ENCODE measurements at regions not wholly inside any gene's neighbourhood (a gene's known extent, or its start where the extent isn't known, plus 50 kb on each side); places are given as distances from the start of the nearest gene placed in this dataset.

- Histone ChIP-seq H3K4me1 (ENCODE audit: insufficient read depth, low read length, poor library complexity, severe bottlenecking) (no peaks in the 10 kb centered on the region), H3K9me3 (ENCODE audit: low read depth, low read length, poor library complexity, severe bottlenecking) (no peaks in the 10 kb centered on the region), H3K36me3 (ENCODE audit: insufficient read depth, low read length, poor library complexity, severe bottlenecking) (no peaks in the 10 kb centered on the region), H3K27me3 (replicated peaks; ENCODE audit: insufficient read depth, low read depth, low read length, poor library complexity) (no peaks in the 10 kb centered on the region), H3K27ac (ENCODE audit: low read depth, low read length, poor library complexity, severe bottlenecking) (no peak overlapping the region), H3K4me3 (ENCODE audit: low read depth, low read length, poor library complexity, severe bottlenecking) (no peak overlapping the region)
- ChIA-PET POLR2A (ENCODE audit: low non-redundant PET) (no interaction called here), CTCF (no interaction called here)
- BruUV-seq (replicated peaks): no TSS peak
- no peak for DNase-seq (ENCODE audit: low spot score)
- no peak for TF ChIP-seq EZH2 (IDR thresholded peaks at IDR 0.05; ENCODE audit: borderline replicate concordance, low read depth, low read length, poor library complexity, severe bottlenecking)
- TF ChIP-seq, protein P1, sequence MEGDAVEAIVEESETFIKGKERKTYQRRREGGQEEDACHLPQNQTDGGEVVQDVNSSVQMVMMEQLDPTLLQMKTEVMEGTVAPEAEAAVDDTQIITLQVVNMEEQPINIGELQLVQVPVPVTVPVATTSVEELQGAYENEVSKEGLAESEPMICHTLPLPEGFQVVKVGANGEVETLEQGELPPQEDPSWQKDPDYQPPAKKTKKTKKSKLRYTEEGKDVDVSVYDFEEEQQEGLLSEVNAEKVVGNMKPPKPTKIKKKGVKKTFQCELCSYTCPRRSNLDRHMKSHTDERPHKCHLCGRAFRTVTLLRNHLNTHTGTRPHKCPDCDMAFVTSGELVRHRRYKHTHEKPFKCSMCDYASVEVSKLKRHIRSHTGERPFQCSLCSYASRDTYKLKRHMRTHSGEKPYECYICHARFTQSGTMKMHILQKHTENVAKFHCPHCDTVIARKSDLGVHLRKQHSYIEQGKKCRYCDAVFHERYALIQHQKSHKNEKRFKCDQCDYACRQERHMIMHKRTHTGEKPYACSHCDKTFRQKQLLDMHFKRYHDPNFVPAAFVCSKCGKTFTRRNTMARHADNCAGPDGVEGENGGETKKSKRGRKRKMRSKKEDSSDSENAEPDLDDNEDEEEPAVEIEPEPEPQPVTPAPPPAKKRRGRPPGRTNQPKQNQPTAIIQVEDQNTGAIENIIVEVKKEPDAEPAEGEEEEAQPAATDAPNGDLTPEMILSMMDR (conservative IDR thresholded peaks at IDR 0.05; ENCODE audit: low read depth, low read length): no peak
- intact Hi-C loops (cut with micrococcal nuclease; ENCODE audit: unreplicated experiment): no loop called here
Measured at GRCh38 chr6:81623106-81623759, 129.2 kb downstream of the TENT5A start.

- intact Hi-C loops (cut with micrococcal nuclease; ENCODE audit: unreplicated experiment): no loop called here
- POLR2A ChIA-PET (ENCODE audit: low non-redundant PET): interaction anchor here (0.5 kb wide), 1 partner anchor 379 kb away, joined by 4 read pairs; no protein-coding TSS in a partner anchor
Measured at GRCh38 chr6:81621816-81622395, 130.6 kb downstream of the TENT5A start.

DNA sequence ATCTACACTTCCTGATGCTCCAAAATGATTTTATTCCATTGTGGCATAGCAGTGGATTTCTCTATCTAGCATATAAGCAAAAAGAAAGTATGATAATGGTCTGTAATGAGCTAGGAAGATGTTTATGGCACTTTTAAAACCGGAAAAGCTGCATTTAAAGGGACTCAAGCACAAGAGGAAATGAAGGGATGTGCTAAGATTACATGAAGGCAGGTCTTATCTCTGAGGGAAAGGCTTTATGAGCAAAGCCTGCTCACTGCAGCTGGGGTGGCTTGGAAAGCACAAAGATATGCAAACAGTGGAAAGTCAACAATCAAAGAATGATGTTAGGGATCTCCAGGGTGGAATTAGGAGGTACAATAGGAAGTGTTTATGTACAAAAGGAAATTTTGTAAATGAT, 138.2 kb downstream of the TENT5A start:
- CTCF ChIA-PET: no interaction called here
- no peaks in the 10 kb centered on the region for H3K36me3 ChIP-seq (ENCODE audit: insufficient read depth, low read length, poor library complexity, severe bottlenecking)
- no peak for TF ChIP-seq EZH2 (IDR thresholded peaks at IDR 0.05; ENCODE audit: borderline replicate concordance, low read depth, low read length, poor library complexity, severe bottlenecking)
- TF ChIP-seq, protein P1 (conservative IDR thresholded peaks at IDR 0.05; ENCODE audit: low read depth, low read length): no peak
- H3K27me3 ChIP-seq (replicated peaks; ENCODE audit: insufficient read depth, low read depth, low read length, poor library complexity): no peaks in the 10 kb centered on the region
- H3K9me3 ChIP-seq (ENCODE audit: low read depth, low read length, poor library complexity, severe bottlenecking): no peaks in the 10 kb centered on the region
- POLR2A ChIA-PET (ENCODE audit: low non-redundant PET): interaction anchor here (0.6 kb wide), 1 partner anchor 382 kb away, joined by 4 read pairs; no protein-coding TSS in a partner anchor
- intact Hi-C loops (cut with micrococcal nuclease; ENCODE audit: unreplicated experiment): loop anchor here (5.0 kb wide), 2 partner anchors 68 to 138 kb away; partner anchors contain the start of gene TENT5A
- H3K4me3 ChIP-seq (ENCODE audit: low read depth, low read length, poor library complexity, severe bottlenecking): peak overlapping the region; percentile 13
- TSS peak; percentile 68 for BruUV-seq (replicated peaks)
- DNase-seq (ENCODE audit: low spot score): peak; percentile 92
- peak overlapping the region; percentile 89 for H3K27ac ChIP-seq (ENCODE audit: low read depth, low read length, poor library complexity, severe bottlenecking)
- H3K4me1 ChIP-seq (ENCODE audit: insufficient read depth, low read length, poor library complexity, severe bottlenecking): peaks cover 34% of the 10 kb centered on the region

More at GRCh38 chr6:81621816-81622395, 130.6 kb downstream of the TENT5A start:
- no peaks in the 10 kb centered on the region for H3K27me3 ChIP-seq (replicated peaks; ENCODE audit: insufficient read depth, low read depth, low read length, poor library complexity)
- no peaks in the 10 kb centered on the region for H3K9me3 ChIP-seq (ENCODE audit: low read depth, low read length, poor library complexity, severe bottlenecking)
- TF ChIP-seq, protein P1 (conservative IDR thresholded peaks at IDR 0.05; ENCODE audit: low read depth, low read length): no peak
- no peak for TF ChIP-seq EZH2 (IDR thresholded peaks at IDR 0.05; ENCODE audit: borderline replicate concordance, low read depth, low read length, poor library complexity, severe bottlenecking)
- no TSS peak for BruUV-seq (replicated peaks)
- CTCF ChIA-PET: no interaction called here
- no peak overlapping the region for H3K27ac ChIP-seq (ENCODE audit: low read depth, low read length, poor library complexity, severe bottlenecking)
- DNase-seq (ENCODE audit: low spot score): no peak
- no peaks in the 10 kb centered on the region for H3K4me1 ChIP-seq (ENCODE audit: insufficient read depth, low read length, poor library complexity, severe bottlenecking)
- H3K4me3 ChIP-seq (ENCODE audit: low read depth, low read length, poor library complexity, severe bottlenecking): no peak overlapping the region
- no peaks in the 10 kb centered on the region for H3K36me3 ChIP-seq (ENCODE audit: insufficient read depth, low read length, poor library complexity, severe bottlenecking)
